NCI-H1092 (cell line): ENCODE measurements at regions not wholly inside any gene's neighbourhood (a gene's known extent, or its start where the extent isn't known, plus 50 kb on each side); places are given as distances from the start of the nearest gene placed in this dataset.
"Not testable (repeated sequence)": the region's sequence is repeated elsewhere in the genome, so short reads cannot be mapped to it uniquely, and the experiment has no call there.

Source experiments
- DNase-seq: peaks from one replicate; lab custom pipeline; 2025; lab: John Stamatoyannopoulos, UW

DNA sequence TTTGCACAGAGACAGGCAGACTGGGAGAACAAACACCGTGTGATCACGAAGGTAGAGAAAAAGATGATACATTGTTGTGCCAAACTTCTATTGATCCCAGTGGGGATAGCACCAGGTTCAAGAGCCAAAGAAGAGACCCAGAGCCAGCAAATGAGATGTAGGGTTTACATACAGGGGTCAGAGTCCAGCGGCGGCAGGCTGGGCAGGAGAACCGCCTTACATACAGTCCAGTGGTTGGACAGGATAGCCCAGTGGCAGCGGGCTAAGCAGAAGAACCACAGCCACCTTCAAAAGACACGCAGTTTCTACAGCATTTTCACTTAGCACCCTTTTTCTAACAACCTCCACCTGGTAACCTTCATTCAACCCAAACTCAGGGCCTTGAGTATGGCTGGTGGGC is 932.8 kb downstream of the SLC4A3 start:
- no peak for DNase-seq

DNA sequence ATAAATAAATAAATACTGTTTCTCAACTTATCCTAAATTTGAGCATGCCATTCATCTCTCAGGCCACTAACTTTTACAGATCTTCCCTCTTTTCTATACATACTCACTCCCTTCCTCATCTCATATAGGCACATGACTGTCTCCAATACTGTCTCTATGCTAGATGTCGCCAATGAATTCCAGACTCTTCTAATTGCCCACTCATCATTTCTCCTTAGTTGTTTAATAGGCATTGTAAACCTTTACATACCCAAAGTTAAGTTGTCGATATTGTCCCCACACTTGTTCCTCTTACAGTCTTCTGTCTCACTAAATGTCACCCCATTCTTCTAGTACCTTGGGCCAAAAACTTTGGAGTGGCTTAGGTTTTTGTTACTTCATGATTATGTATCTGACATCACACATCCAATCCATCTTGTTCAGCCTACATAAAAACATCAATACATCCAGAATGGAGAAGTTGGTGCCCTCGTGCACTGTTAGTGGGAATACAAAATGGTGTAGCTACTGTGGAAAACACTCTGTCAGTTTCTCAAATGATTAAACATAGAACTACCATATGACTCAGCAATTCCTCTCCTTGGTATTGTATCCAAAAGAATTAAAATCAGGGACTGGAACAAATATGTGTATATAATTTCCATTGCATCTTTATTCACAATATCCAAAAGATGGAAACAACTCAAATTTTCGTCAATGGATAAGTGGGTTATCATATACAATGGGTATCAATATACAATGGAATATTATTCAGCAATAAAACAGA is 935.1 kb downstream of the SLC4A3 start:
- DNase-seq: no peak

DNA sequence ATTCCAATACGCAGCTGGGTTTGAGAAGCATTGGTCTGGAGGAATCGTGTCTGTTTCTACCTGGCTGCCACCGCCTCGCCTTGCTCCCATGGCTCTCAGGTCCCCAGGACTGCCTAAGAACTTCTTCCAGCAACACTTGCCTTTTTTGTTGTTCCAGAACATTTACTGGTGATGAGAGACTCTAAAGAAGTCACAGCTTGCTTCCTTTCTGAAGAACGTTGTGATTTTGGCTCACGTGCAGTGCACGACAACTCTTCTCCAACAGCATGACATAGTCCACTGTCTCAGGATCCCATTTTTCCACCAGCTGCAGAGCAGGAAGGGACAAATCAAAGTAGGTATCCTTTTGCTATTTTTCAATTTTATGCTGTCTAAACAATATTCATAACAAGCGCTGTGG is 940.9 kb downstream of the SLC4A3 start:
- DNase-seq: no peak

DNA sequence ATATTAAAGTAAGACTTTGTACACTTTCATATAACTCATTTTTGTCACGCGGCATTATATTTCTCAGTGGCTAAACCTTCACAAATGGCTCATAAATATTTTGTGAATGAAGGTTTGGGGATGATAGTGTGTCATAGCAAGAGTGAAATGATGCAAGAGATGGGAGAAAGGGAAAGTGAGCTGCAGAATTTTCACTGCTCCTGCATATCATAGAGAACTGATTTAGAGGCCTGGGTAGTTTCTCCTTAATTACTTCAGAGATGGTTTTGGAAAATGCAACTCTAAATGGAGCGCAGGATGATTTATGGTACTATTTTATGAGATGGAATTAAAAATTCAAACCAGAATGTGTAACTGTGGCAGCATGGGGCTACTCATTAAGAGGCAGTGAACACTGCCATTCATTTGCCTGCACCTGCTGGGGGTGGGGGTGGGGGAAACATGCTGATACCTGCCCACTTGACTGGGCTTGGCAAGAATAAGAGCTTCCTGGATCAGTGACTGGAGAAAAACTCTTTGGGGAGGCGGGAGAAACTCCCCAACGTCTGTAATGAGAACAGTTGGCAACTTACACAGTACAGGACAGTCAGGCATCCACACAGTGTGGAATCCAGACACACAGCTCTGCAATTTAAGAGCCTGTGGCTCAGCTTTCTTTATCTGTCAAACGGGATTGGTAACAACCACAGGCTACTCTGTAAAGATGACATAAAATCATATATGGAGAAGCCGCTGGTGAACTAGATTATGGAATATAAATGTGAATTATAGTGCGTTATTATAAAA is 941.9 kb downstream of the SLC4A3 start:
- DNase-seq: peak; percentile 3

DNA sequence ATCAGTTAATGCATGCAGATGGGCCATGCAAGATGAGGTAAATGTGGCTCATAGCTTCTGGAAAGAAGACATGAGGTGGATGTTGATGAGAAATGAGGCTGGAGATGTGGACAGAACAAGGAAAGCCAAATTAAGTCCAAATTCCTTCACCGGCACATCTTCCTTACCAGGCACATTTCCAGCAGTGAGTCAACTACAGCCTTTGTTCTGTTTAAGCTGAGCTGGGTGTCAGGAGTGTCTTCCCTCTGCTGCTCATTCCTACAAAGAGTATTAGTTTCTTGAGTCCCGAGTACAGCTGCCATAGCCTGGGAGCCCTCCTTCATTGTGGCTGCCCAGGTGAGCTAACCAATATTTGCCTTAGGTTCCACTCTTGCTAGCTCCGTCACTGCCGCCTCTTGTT is 945.0 kb downstream of the SLC4A3 start:
- DNase-seq: no peak

DNA sequence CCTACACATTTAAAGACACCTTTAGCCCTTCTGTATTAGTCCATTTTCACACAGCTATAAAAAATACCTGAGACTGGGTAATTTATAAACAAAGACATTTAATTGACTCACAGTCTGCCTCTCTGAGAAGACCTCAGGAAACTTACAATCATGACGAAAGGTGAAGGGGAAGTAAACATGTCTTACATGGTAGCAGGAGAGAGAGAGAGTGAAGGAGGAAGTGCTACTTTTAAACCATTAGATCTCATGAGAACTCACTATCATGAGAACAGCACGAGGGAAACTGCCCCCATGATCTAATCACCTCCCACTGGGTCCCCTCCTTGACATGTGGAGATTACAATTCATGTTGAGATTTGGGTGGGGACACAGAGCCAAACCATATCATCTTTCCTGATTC is 946.6 kb downstream of the SLC4A3 start:
- DNase-seq: no peak

DNA sequence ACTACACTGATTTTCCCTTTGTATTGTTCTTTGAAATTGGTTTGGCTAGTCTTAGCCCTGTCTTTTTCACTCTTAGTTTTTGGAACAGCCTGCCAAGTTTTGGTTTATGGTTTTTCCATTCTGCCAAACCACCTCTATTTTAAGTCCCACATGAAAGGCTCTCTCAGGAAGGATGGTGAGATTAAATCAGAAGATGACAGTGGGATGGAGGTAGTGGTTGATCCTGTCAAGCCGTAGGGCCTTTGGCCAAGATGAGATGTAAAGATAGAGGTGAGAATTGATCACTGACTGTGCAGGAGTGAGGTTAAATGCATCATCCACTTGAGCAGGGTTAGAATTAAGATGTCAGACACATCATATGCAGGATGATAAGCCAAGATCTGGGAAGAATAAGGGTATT is 948.5 kb downstream of the SLC4A3 start:
- no peak for DNase-seq

DNA sequence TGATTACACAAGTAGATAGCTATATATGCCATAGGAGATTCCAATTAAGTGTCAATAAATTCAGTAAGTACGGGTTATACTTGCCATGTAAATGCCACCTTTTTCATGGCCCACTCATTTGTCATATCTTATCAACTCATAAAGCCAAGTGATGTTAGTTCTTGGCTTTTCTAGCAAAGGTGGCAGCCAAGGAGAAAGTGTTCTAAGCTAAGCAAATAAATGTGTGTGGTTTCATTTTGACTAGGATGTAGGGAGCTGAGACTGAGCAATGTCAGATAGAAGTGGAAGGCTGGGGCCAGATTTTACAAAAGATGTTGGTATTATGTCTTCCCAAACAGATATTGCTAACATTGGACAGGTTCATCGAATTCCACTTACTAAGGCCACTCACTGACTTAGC is 952.0 kb downstream of the SLC4A3 start:
- DNase-seq: no peak

DNA sequence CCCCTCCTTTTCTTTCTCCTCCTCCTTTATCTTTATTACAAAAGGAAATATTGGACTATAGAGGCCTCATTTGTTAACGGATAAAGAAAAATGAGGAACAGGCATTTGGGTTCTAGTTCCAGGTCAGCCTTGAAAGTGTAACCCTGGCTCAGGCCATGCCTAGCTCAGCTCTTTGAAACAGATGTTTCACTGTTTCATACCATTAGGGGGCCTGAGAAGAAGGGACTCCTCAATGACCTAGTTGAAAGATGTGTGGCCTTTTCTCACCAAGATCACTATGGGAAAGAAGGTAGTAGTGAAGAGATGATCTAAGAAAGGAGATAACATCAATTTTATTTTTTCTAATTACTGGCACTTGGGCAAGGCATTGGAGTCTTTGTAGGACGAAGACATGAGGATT is 952.7 kb downstream of the SLC4A3 start:
- DNase-seq: no peak

DNA sequence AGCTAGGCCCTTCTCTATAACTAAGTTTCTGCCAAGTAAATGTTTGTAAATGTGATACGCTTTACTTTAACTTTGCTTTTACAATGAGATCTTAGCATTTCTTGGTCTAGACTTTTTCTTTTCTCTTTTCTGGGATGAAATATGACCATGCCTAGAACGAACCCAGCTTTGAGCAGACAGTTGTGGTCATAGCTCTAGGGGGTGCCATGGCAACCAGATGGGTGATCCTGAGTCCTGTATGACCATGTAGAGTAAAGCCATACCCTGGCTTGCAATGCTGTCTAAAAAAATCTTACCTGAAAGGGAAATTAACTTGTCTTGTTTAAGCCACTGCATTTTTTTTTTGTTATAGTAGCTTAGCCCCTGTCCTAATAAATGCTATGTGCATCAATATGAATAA is 956.3 kb downstream of the SLC4A3 start:
- DNase-seq: no peak

DNA sequence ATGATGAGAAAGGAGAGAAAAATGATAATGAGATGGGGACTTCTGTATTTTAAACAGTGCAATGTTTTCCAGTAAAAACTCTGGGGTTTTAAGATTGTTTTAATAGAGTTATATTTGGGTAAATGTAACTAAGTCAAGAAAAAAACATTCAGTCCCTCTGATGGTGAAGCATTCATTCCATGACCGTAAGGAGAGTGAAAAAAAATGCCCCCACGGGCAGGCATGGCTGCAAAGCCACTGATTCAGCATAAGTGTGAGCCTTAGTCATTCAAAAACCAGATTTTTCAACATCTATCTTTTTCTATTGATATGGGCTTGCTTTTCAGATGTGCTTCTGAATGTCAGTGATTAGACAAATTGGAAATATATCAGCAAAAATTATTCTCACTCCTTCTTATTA is 957.8 kb downstream of the SLC4A3 start:
- DNase-seq: no peak

DNA sequence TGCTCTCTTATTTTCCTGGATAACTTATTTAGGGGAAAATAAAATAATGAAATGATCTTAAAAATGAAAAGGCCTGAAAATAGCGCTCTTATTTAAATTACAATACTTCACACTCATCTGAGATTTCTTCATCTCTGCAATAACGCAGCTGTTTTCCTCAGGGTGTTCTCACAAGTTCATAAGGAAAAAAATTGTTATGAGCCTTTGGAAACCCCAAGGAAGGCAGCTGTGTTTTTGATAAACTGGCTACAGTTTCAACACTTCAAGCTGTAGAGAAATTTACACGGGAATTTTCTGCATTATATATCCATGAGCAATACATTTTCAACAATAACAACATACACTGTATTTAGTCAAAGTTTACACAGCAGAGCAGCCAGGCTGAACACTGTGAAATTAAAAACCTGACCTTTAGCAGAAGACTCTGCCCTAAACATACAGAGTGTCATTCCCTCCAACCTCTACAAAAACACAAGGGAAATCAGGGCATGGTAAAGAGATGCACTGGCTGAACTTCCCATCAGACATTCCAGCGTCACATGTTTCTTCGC is 959.6 kb downstream of the SLC4A3 start:
- DNase-seq: no peak

DNA sequence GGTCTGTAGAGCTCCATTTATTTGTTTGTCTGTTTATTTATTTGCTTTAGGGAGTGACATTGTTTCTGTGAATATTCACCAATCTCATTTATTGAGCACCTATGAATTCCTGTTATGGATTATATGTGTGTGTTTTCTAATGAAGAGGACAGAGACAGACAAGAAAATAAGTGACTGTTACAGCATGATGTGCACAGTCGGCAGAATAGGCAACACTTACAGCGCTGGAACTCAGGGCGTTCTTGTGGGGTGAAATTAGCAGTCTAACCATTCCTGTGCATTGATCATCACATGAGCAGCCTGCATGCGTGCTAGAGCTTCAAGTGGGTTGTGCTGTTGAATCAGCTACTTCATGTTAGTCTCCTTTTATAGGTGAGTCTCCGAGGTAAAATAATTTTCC is 960.7 kb downstream of the SLC4A3 start:
- DNase-seq: no peak

DNA sequence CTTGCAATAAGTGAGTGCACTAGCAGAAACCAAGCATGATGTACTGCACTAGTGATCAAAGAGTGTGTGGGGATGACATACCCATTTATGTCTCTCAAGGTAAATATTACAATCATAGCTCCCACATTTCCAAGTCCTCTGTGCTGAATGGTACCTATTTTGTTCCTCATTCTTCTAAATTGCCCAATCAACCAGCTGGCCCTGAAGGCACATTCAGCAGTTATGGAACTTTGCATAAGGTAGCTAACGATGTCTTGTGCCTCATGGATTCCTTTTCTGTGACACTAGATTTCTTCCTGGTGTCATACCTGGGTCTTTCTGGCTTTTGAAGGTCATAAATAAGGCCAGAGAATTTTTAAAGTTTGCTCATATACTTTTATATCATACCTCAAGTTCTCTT is 963.0 kb downstream of the SLC4A3 start:
- DNase-seq: no peak

DNA sequence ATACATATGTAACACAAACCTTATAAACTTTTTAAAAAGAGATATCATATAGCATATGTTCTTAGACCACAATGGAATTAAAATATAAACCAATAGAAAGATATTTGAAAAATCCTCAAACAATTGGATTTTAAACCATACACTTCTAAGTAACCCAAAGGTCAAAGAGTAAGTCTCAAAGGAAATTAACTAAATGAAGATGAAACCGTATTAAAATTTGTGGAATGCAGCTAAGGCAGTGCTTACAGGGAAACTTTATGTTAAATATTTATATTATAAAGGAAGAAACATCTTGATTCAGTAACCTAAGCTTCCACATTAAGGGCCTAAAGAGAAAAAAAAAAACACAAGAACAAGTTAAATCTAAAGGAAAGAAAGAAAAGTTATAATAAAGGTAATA is 966.1 kb downstream of the SLC4A3 start:
- no peak for DNase-seq

DNA sequence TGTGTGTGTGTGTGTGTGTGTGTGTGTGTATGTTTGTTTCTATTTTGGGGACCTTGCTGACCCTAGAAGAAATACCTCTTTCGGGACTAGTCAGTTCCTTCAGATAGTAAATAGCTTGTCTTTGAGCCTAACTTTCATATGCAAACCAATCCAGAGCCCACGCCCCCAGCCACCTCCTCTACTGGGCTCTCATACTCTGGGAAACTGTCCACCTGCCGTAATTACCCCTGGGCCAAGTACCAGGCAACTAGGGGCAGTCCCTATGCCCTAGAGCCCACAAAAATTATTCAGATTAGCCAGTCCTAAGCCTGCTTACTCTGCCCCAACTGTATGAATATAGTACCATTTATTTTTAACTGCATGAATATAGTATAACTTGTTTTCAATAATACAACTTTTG is 970.4 kb downstream of the EPHA4 start:
- no peak for DNase-seq

DNA sequence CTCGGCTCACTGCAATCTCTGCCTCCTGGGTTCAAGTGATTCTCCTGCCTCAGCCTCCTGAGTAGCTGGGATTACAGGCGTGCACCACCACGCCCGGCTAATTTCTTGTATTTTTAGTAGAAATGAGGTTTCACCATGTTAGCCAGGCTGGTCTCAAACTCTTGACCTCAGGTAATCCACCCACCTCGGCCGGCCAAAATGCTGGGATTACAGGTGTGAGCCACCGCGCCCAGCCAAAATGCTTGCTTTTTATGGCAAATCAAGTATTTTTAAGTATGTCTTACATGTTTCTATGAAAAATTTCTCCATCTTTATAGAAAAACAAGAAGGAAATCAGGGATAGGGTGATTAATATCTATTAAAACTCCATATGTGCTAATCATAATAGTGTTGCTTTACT is 959.1 kb downstream of the EPHA4 start:
- not testable (repeated sequence) for DNase-seq

DNA sequence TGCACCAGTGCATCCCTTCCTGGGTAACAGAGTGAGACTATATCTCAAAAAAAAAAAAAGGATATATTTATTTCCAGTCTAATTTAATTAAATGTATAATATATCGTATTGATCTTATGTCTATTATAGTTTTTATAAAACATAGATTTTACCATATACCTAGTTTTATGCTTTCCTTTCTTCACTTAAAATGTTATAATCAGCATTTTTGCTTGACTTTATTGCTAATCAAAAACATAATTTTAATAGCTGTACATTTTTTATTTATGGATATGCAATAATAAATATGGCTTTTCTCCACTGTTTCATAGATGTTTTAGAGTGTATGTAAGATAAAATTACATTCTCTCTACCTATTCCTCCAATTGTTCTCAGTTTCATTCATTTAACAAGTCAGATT is 958.0 kb downstream of the EPHA4 start:
- DNase-seq: no peak

DNA sequence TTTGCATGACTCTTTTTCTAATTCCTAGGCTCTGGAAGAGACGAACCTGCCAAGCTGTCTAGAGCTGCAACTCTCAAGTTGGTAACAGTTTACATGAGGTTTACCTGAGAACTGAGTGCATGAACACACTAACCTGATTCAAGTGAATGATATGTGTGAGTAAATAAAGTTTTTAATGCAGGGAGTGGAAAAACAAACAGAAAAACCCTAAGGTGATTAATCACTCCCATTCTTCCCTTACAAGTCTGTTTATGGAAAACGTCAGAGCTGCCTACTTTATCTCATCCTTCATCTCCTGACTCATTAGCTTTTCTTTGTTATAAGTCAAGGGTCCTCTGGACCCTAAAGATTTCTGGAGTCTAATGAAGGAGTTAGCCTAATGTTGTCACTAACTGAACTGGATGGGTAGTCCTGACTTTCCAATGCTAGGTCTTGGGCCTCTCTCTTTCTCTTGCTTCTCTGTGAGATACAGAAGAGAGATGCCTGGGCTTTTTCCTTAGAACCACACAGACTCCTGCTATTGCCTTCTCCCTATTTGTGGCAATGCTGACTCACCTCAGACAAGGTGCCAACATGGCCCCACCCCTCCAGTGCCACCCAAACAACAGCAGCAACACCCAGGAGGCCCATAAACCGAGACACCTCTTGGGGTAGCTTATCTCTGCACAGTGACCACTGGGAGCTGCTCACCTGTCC is 952.4 kb downstream of the EPHA4 start:
- no peak for DNase-seq

DNA sequence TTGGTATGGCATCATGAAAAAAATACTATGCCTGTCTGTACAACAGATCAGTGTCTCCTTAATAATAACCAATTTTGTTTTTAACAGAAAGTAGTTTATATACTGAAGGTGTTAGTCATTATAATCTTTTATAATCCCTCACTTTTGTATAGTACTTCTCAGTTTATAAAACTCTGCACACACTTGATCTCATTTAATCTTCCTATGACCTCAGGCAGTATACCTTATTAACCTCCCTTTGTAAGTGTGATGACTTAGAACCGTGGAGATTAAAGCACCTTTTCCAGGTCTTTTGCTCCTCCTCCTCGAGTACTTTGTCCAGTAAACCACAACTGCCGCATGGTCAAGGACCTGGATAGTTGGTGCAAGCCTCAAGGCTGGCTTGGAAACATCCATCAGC is 945.5 kb downstream of the EPHA4 start:
- no peak for DNase-seq

DNA sequence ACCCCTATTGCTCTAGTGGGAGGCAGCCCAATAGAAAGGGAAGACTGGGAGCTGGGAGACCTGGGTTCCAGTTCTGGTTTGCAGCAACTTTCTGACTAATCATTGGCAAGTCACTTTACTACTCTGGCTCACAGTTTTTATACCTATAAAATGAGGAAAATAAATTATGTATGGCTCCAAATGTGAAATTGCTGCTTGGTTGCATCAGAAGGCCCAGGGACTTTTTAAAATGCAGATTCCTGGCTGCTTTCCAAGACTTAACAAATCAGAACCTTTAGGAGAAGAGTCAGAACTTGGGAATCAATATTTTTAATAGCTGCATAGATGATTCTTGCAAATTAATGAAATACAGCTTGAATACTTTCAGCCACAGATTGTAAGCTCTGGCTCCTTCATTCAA is 943.9 kb downstream of the EPHA4 start:
- DNase-seq: no peak

DNA sequence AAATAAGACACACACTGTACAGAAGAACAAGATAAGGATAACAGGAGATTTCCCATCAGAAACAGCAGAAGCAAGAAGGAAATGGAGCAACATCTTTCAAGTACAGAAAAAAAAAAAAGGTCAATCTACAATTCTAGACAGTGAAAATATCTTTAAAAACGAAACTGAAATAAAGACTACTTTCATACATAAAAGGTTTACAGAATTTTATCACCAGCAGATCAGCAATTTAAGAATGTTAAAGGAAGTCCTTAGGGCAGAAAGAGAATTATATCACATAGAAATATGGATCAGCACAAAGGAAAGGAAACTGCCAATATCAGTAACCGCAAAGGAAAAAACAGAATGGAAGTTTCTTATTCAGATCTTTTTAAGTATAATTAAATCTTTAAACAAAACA is 931.0 kb downstream of the EPHA4 start:
- DNase-seq: no peak

DNA sequence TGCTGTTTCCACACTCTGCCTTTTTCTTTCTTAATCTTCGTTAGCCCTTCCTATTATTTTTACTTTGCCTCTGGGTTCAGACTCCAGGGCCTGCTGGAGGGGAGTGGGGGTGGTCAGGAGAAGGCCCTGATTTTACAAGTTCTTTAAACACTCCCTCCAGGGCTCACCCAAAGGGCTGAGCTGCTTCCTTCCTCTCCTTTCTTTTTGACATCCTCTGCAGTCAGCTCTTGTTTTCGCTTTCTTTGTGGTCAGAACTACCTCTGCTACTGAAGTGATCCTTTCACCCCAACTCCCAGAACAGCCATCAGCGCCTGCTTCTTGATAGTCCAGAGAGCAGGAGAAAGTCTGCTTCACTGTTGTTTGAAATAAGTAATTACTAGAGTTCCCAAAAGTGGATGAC is 925.7 kb downstream of the EPHA4 start:
- DNase-seq: no peak
